ENCODE measurements at regions not wholly inside any gene's neighbourhood (a gene's known extent, or its start where the extent isn't known, plus 50 kb on each side); places are given as distances from the start of the nearest gene placed in this dataset.

GRCh38 chr20:16208443-16208842, 364.8 kb downstream of the KIF16B start:
- SMC1A ChIA-PET (ENCODE audit: uncharacterized antibody, unreplicated experiment) = no interaction called here
- Histone ChIP-seq H3K27ac (ENCODE audit: control insufficient read depth, insufficient read depth) (no peak overlapping the region), H3K9ac (ENCODE audit: control insufficient read depth, insufficient read depth, low read length) (no peak overlapping the region), H3K27me3 (replicated peaks in 1 of 2; ENCODE audit: control insufficient read depth in 2 of 2, insufficient read depth in 2 of 2, low read length in 1 of 2) (no peaks in the 10 kb centered on the region), H3K4me1 (ENCODE audit: control insufficient read depth, insufficient read depth, low read length) (no peaks in the 10 kb centered on the region), H3K4me3 (no peak overlapping the region), H3K9me3 (replicated peaks; ENCODE audit: control insufficient read depth, insufficient read depth, low read length) (no peaks in the 10 kb centered on the region; the same call in 2 of the 3 replicates), H2AFZ (ENCODE audit: control insufficient read depth, low read depth, low read length) (no peak overlapping the region), H3K4me2 (ENCODE audit: control insufficient read depth, insufficient read depth) (no peak overlapping the region), H4K20me1 (ENCODE audit: control insufficient read depth, insufficient read depth) (no peaks in the 10 kb centered on the region), H3K79me2 (ENCODE audit: control insufficient read depth, insufficient read depth, low read length) (no peaks in the 10 kb centered on the region), H3K36me3 (ENCODE audit: control insufficient read depth in 2 of 2, insufficient read depth in 2 of 2, low read length in 1 of 2) (no peaks in the 10 kb centered on the region)
- no peak for DNase-seq (ENCODE audit: low read depth, low spot score)
- WGBS (ENCODE audit: insufficient coverage, insufficient replicate concordance, low lambda C conversion rate, missing lambda C conversion rate) = 33% methylated on average over 4 of the region's 4 CpGs
- FAIRE-seq = no peak
- no peak for ATAC-seq
- RAD21 ChIA-PET (ENCODE audit: unreplicated experiment) = no interaction called here
- no TSS peak for BruUV-seq (replicated peaks)
- in situ Hi-C loops (cut with MboI) = no loop called here
- POLR2A ChIA-PET = no interaction called here
- intact Hi-C loops (cut with micrococcal nuclease; ENCODE audit: unreplicated experiment) = no loop called here
- TF ChIP-seq ZBED1 (IDR thresholded peaks at IDR 0.05; ENCODE audit: borderline replicate concordance) (no peak), USF1 (IDR thresholded peaks at IDR 0.05; ENCODE audit: borderline replicate concordance, extremely low read length, insufficient read depth, low read depth, low read length) (peak; percentile 12), IKZF2 (IDR thresholded peaks at IDR 0.05) (no peak), RAD51 (IDR thresholded peaks at IDR 0.05) (peak; percentile 27; the same call in 1 of the 2 replicates), BCL3 (IDR thresholded peaks at IDR 0.05; ENCODE audit: borderline replicate concordance, insufficient read depth, low read depth, low read length, poor library complexity, severe bottlenecking) (no peak), RBBP5 (conservative IDR thresholded peaks at IDR 0.05) (no peak), ZNF207 (IDR thresholded peaks at IDR 0.05; ENCODE audit: borderline replicate concordance) (no peak), GABPA (IDR thresholded peaks at IDR 0.05; ENCODE audit: low read depth) (no peak), ELK1 (IDR thresholded peaks at IDR 0.05; ENCODE audit: low read depth, low read length) (no peak), EGR1 (IDR thresholded peaks at IDR 0.05; ENCODE audit: borderline replicate concordance in 1 of 2, low read depth in 2 of 2, low read length in 2 of 2) (no peak)
- CTCF ChIA-PET = no interaction called here
